HEK293 (cell line): ENCODE measurements at regions not wholly inside any gene's neighbourhood (a gene's known extent, or its start where the extent isn't known, plus 50 kb on each side); places are given as distances from the start of the nearest gene placed in this dataset.

Source experiments
- CTCF ChIA-PET: fragments of 350-600 bp; formaldehyde crosslinking; extraction: SDS; loops from one replicate; lab custom pipeline; 2021; ENCODE audit warnings: antibody characterized with exemption; lab: Yijun Ruan, JAX
- POLR2A ChIA-PET: fragments of 300-600 bp; formaldehyde crosslinking; extraction: SDS; loops from one replicate; lab custom pipeline; 2020; ENCODE audit warnings: antibody characterized with exemption, inconsistent platforms; lab: Yijun Ruan, JAX
- H3K27ac ChIP-seq: fragments of 200-500 bp; sonication (Bioruptor generic); 2 replicates; pipeline ENCODE4 v1.5.1; 2014; ENCODE audit warnings: low read depth, low read length, control low read depth, inconsistent platforms; ENCODE audit errors: extremely low read depth
- H3K36me3 ChIP-seq, 2 experiments: fragments of 200-500 bp in 1 of 2; sonication (Bioruptor generic) in 1 of 2; 1 replicate in 1 of 2; 2 replicates in 1 of 2; pipeline ENCODE4 v1.5.1; 2014 to 2017; ENCODE audit warnings: inconsistent platforms in 2 of 2, low read length in 2 of 2; ENCODE audit not compliant: control insufficient read depth in 2 of 2, insufficient read depth in 1 of 2
- H3K4me1 ChIP-seq: fragments of 200-500 bp; sonication (Bioruptor generic); 2 replicates; pipeline ENCODE4 v1.5.1; 2014; ENCODE audit warnings: mild to moderate bottlenecking, low read length, inconsistent platforms; ENCODE audit not compliant: control insufficient read depth, insufficient read depth
- H3K4me3 ChIP-seq: 2 replicates; pipeline ENCODE4 v1.5.1; 2011; ENCODE audit warnings: low read depth, mild to moderate bottlenecking, control low read depth, low read length, moderate library complexity
- H3K9me3 ChIP-seq: fragments of 200-500 bp; sonication (Bioruptor generic); 2 replicates; pipeline ENCODE4 v1.5.1; 2014; ENCODE audit warnings: low read depth, low read length, inconsistent platforms; ENCODE audit not compliant: control insufficient read depth, insufficient read depth
- FEZF1 ChIP-seq: fragments of 450-650 bp; formaldehyde crosslinking; IDR thresholded peaks from 2 replicates; pipeline ENCODE4 v1.5.1; 2016; ENCODE audit warnings: missing biosample characterization, missing genetic modification characterization
- HOXD13 ChIP-seq: sonication (generic); formaldehyde crosslinking; IDR thresholded peaks from 2 replicates; pipeline ENCODE4 v1.8.0; 2022; ENCODE audit warnings: missing genetic modification reagents, borderline replicate concordance
- MYNN ChIP-seq: fragments of 450-650 bp; formaldehyde crosslinking; IDR thresholded peaks from 2 replicates; pipeline ENCODE4 v1.5.1; 2016; ENCODE audit warnings: missing biosample characterization, missing genetic modification characterization, borderline replicate concordance
- OSR2 ChIP-seq: fragments of 450-650 bp; formaldehyde crosslinking; IDR thresholded peaks from 2 replicates; pipeline ENCODE4 v1.5.1; 2016; ENCODE audit warnings: missing biosample characterization, missing genetic modification characterization
- PRDM1 ChIP-seq: fragments of 450-650 bp; formaldehyde crosslinking; IDR thresholded peaks from 2 replicates; pipeline ENCODE4; 2016; ENCODE audit warnings: missing biosample characterization, missing genetic modification characterization
- WT1 ChIP-seq: fragments of 450-650 bp; formaldehyde crosslinking; IDR thresholded peaks from 2 replicates; pipeline ENCODE4 v1.5.1; 2016; ENCODE audit warnings: missing biosample characterization, missing genetic modification characterization
- ZBTB20 ChIP-seq: fragments of 450-650 bp; formaldehyde crosslinking; IDR thresholded peaks from 2 replicates; pipeline ENCODE4 v1.5.1; 2016; ENCODE audit warnings: missing biosample characterization, missing genetic modification characterization
- ZNF112 ChIP-seq: fragments of 450-650 bp; formaldehyde crosslinking; IDR thresholded peaks from 2 replicates; pipeline ENCODE4 v1.5.0; 2017; ENCODE audit warnings: missing biosample characterization, missing genetic modification characterization
- ZNF133 ChIP-seq: fragments of 450-650 bp; formaldehyde crosslinking; IDR thresholded peaks from 2 replicates; pipeline ENCODE4 v1.5.1; 2016; ENCODE audit warnings: missing biosample characterization, missing genetic modification characterization
- ZNF140 ChIP-seq: fragments of 450-650 bp; formaldehyde crosslinking; IDR thresholded peaks from 2 replicates; pipeline ENCODE4 v1.5.1; 2016; ENCODE audit warnings: missing biosample characterization, missing genetic modification characterization
- ZNF16 ChIP-seq: fragments of 450-650 bp; formaldehyde crosslinking; IDR thresholded peaks from 2 replicates; pipeline ENCODE4 v1.5.1; 2016; ENCODE audit warnings: low read depth, missing biosample characterization, missing genetic modification characterization
- ZNF202 ChIP-seq: fragments of 450-650 bp; formaldehyde crosslinking; IDR thresholded peaks from 2 replicates; pipeline ENCODE4 v1.5.1; 2016; ENCODE audit warnings: missing biosample characterization, missing genetic modification characterization, borderline replicate concordance
- ZNF266 ChIP-seq: fragments of 450-650 bp; formaldehyde crosslinking; IDR thresholded peaks from 2 replicates; pipeline ENCODE4 v1.5.1; 2016; ENCODE audit warnings: missing biosample characterization, missing genetic modification characterization, low read depth
- ZNF324 ChIP-seq: fragments of 450-650 bp; formaldehyde crosslinking; IDR thresholded peaks from 2 replicates; pipeline ENCODE4 v1.5.1; 2016; ENCODE audit warnings: missing biosample characterization, missing genetic modification characterization
- ZNF426 ChIP-seq: fragments of 450-650 bp; formaldehyde crosslinking; IDR thresholded peaks from 2 replicates; pipeline ENCODE4 v1.5.1; 2017; ENCODE audit warnings: missing biosample characterization, missing genetic modification characterization, mild to moderate bottlenecking, inconsistent platforms, moderate library complexity
- ZNF473 ChIP-seq: fragments of 450-650 bp; formaldehyde crosslinking; IDR thresholded peaks from 2 replicates; pipeline ENCODE4 v1.5.1; 2017; ENCODE audit warnings: missing biosample characterization, missing genetic modification characterization
- ZNF510 ChIP-seq: fragments of 450-650 bp; formaldehyde crosslinking; IDR thresholded peaks from 2 replicates; pipeline ENCODE4 v1.5.1; 2018; ENCODE audit warnings: mild to moderate bottlenecking, missing genetic modification characterization, missing biosample characterization; ENCODE audit not compliant: insufficient replicate concordance
- ZNF549 ChIP-seq: fragments of 450-650 bp; IDR thresholded peaks from 2 replicates; pipeline ENCODE4 v1.5.1; 2018; ENCODE audit warnings: missing biosample characterization, missing genetic modification characterization, mild to moderate bottlenecking, inconsistent platforms, moderate library complexity
- ZNF560 ChIP-seq: fragments of 450-650 bp; formaldehyde crosslinking; IDR thresholded peaks from 2 replicates; pipeline ENCODE4 v1.5.1; 2017; ENCODE audit warnings: missing biosample characterization, missing genetic modification characterization, borderline replicate concordance
- ZNF658 ChIP-seq: fragments of 450-650 bp; formaldehyde crosslinking; IDR thresholded peaks from 2 replicates; pipeline ENCODE4; 2016; ENCODE audit warnings: missing biosample characterization, missing genetic modification characterization
- ZNF707 ChIP-seq: fragments of 450-650 bp; formaldehyde crosslinking; IDR thresholded peaks from 2 replicates; pipeline ENCODE4 v1.5.1; 2016; ENCODE audit warnings: missing biosample characterization, missing genetic modification characterization
- ZNF830 ChIP-seq: fragments of 450-650 bp; IDR thresholded peaks from 2 replicates; pipeline ENCODE4 v1.5.0; 2018; ENCODE audit warnings: missing biosample characterization, missing genetic modification characterization, low read depth, mild to moderate bottlenecking, moderate library complexity
- TF ChIP-seq, protein P1 (sequence below): fragments of 450-650 bp; formaldehyde crosslinking; IDR thresholded peaks from 2 replicates; pipeline ENCODE4 v1.5.1; 2016; ENCODE audit warnings: missing biosample characterization, missing genetic modification characterization
- TF ChIP-seq, protein P2 (sequence below): fragments of 450-650 bp; formaldehyde crosslinking; IDR thresholded peaks from 2 replicates; pipeline ENCODE4 v1.5.1; 2016; ENCODE audit warnings: missing biosample characterization, missing genetic modification characterization

DNA sequence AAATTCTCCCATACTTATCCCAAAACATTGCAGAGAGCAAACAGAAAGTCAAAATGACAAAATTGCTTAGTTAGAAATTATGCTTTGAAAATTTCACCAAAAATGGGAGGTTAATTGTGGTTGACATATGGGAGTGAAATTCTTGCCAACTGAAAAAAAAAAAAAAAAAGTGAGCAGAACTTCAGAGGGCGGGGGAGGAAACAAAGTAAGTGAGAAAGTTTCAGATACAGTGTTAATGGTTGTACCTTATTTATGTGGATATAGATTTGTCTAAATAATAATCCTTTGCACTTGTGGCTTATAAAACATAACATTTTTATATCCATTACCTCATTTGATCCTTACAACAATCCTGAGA is 91.5 kb upstream of the RAP2B start (continued):
- no peak for TF ChIP-seq ZNF510
- TF ChIP-seq ZNF324, result no peak
- TF ChIP-seq ZNF549, result no peak
- no peak for TF ChIP-seq WT1 (tag by site-specific recombination)

DNA sequence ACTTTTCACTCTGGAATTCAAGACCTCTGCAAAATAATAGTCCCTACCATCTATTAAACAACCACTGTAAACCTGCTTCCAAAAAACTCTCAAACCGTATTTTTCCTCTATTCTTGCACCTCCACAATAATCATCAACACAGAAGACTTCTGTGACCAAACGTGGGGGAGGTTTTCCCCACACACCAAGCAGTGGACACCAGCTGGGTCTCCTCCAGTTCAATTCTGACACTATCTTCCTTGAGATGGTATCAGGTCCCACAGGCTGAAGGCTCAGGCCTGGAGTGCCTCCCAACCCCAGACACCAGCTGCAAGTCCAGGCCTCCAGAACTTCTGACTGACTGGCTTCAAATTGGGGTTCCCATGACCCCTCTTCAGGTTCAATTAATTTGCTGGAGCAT is 89.6 kb upstream of the RAP2B start:
- POLR2A ChIA-PET, result no interaction called here
- Histone ChIP-seq H3K4me1 (no peaks in the 10 kb centered on the region), H3K27ac (no peak overlapping the region), H3K9me3 (no peaks in the 10 kb centered on the region), H3K36me3 (no peaks in the 10 kb centered on the region), H3K4me3 (no peak overlapping the region)
- CTCF ChIA-PET, result no interaction called here
- TF ChIP-seq ZNF473, result no peak
- TF ChIP-seq ZNF16, result no peak
- no peak for TF ChIP-seq ZNF830
- TF ChIP-seq ZNF658, result no peak
- TF ChIP-seq ZNF202 (tag by site-specific recombination), result no peak
- TF ChIP-seq FEZF1, result no peak
- TF ChIP-seq ZNF560, result no peak
- no peak for TF ChIP-seq ZNF112 (tag by site-specific recombination)
- no peak for TF ChIP-seq ZNF707 (tag by site-specific recombination)
- TF ChIP-seq ZBTB20 (tag by site-specific recombination), result no peak
- no peak for TF ChIP-seq PRDM1 (tag by site-specific recombination)
- TF ChIP-seq, protein P1, sequence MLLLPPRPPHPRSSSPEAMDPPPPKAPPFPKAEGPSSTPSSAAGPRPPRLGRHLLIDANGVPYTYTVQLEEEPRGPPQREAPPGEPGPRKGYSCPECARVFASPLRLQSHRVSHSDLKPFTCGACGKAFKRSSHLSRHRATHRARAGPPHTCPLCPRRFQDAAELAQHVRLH (tag by site-specific recombination), result no peak
- TF ChIP-seq, protein P2, sequence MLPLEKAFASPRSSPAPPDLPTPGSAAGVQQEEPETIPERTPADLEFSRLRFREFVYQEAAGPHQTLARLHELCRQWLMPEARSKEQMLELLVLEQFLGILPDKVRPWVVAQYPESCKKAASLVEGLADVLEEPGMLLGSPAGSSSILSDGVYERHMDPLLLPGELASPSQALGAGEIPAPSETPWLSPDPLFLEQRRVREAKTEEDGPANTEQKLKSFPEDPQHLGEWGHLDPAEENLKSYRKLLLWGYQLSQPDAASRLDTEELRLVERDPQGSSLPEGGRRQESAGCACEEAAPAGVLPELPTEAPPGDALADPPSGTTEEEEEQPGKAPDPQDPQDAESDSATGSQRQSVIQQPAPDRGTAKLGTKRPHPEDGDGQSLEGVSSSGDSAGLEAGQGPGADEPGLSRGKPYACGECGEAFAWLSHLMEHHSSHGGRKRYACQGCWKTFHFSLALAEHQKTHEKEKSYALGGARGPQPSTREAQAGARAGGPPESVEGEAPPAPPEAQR (tag by site-specific recombination), result no peak
- no peak for TF ChIP-seq OSR2 (tag by site-specific recombination)
- no peak for TF ChIP-seq MYNN (tag by site-specific recombination)

DNA sequence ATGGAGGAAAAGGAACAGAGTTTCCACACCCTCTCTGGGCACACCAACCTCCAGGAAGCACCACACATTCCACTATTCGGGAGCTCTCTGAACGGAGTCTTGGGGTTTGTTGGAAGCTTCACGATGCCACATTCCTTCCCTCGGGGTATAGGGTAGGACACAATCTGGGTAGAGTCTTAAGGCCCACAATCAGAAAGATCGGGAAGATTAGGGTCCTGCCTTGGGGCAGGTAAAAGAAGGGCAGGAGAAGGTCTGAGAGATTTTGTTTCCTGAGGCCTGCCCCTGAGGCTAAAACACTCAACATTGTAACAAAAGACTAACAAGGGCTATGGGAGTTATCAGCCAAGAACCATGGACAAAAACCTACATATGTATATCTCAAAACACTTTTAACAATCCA is 89.2 kb upstream of the RAP2B start:
- ChIA-PET CTCF (no interaction called here), POLR2A (no interaction called here)

More for the DNA sequence above, 89.2 kb upstream of the RAP2B start:
- Histone ChIP-seq H3K36me3 (no peaks in the 10 kb centered on the region), H3K27ac (no peak overlapping the region), H3K9me3 (no peaks in the 10 kb centered on the region), H3K4me3 (no peak overlapping the region), H3K4me1 (no peaks in the 10 kb centered on the region)
- TF ChIP-seq ZNF266 (tag by site-specific recombination), result no peak
- no peak for TF ChIP-seq ZNF133
- TF ChIP-seq ZBTB20 (tag by site-specific recombination), result no peak
- no peak for TF ChIP-seq ZNF426
- TF ChIP-seq ZNF140, result no peak
- TF ChIP-seq HOXD13 (CRISPR knock-in tag), result no peak
- TF ChIP-seq, protein P2 (tag by site-specific recombination), result no peak
- TF ChIP-seq, all 188 proteins: peak for 0
